ENCODE measurements at regions not wholly inside any gene's neighbourhood (a gene's known extent, or its start where the extent isn't known, plus 50 kb on each side); places are given as distances from the start of the nearest gene placed in this dataset.

- H3K27ac Mint-ChIP-seq: no peak overlapping the region
- H3K4me3 Mint-ChIP-seq: no peak overlapping the region
- no peaks in the 10 kb centered on the region for H3K36me3 Mint-ChIP-seq (ENCODE audit: low read depth)
- DNase-seq: no peak
- H3K4me1 Mint-ChIP-seq (ENCODE audit: low read depth): no peaks in the 10 kb centered on the region
- H3K27me3 Mint-ChIP-seq: no peaks in the 10 kb centered on the region
- Histone ChIP-seq H3K36me3 (ENCODE audit: insufficient read depth, low read length) (no peaks in the 10 kb centered on the region), H3K4me3 (ENCODE audit: low read length) (no peak overlapping the region), H3K9me3 (ENCODE audit: control insufficient read depth in 1 of 2, insufficient read depth in 1 of 2, low read length in 2 of 2) (no peaks in the 10 kb centered on the region), H3K27ac (ENCODE audit: low read depth in 1 of 2, low read length in 2 of 2) (no peak overlapping the region), H3K27me3 (ENCODE audit: control insufficient read depth in 1 of 2, insufficient read depth in 2 of 2, low read length in 2 of 2) (no peaks in the 10 kb centered on the region), H3K4me1 (ENCODE audit: insufficient read depth, low read length) (no peaks in the 10 kb centered on the region)
- intact Hi-C loops (cut with DNase I, micrococcal nuclease): loop anchor here in 1 of 2 experiments (5.0 kb wide), 1 partner anchor 568 kb away; no protein-coding TSS in a partner anchor
- ATAC-seq (ENCODE audit: poor library complexity): no peak
- TF ChIP-seq CTCF (IDR thresholded peaks at IDR 0.05): no peak
- no peaks in the 10 kb centered on the region for H3K9me3 Mint-ChIP-seq
- ChIA-PET CTCF (no interaction called here), POLR2A (no interaction called here)
These were observed 145.6 kb upstream of the GPC1 start for GRCh38 chr2:240289701-240290431.

- Mint-ChIP-seq H3K27ac (no peak overlapping the region), H3K4me3 (no peak overlapping the region), H3K4me1 (ENCODE audit: low read depth) (no peaks in the 10 kb centered on the region), H3K9me3 (no peaks in the 10 kb centered on the region), H3K36me3 (ENCODE audit: low read depth) (no peaks in the 10 kb centered on the region), H3K27me3 (no peaks in the 10 kb centered on the region)
- no peak for TF ChIP-seq CTCF (IDR thresholded peaks at IDR 0.05)
- intact Hi-C loops (cut with DNase I, micrococcal nuclease): no loop called here
- ATAC-seq (ENCODE audit: poor library complexity) (no peak), DNase-seq (no peak)
- Histone ChIP-seq H3K27me3 (ENCODE audit: control insufficient read depth in 1 of 2, insufficient read depth in 2 of 2, low read length in 2 of 2) (no peaks in the 10 kb centered on the region), H3K36me3 (ENCODE audit: insufficient read depth, low read length) (no peaks in the 10 kb centered on the region), H3K4me1 (ENCODE audit: insufficient read depth, low read length) (no peaks in the 10 kb centered on the region), H3K4me3 (ENCODE audit: low read length) (no peak overlapping the region), H3K9me3 (ENCODE audit: control insufficient read depth in 1 of 2, insufficient read depth in 1 of 2, low read length in 2 of 2) (no peaks in the 10 kb centered on the region), H3K27ac (ENCODE audit: low read depth in 1 of 2, low read length in 2 of 2) (no peak overlapping the region)
- ChIA-PET CTCF (no interaction called here), POLR2A (no interaction called here)
These were observed 144.8 kb upstream of the GPC1 start for GRCh38 chr2:240290432-240291336.

- Histone ChIP-seq H3K36me3 (ENCODE audit: insufficient read depth, low read length) (no peaks in the 10 kb centered on the region), H3K27me3 (ENCODE audit: control insufficient read depth in 1 of 2, insufficient read depth in 2 of 2, low read length in 2 of 2) (no peaks in the 10 kb centered on the region), H3K4me1 (ENCODE audit: insufficient read depth, low read length) (no peaks in the 10 kb centered on the region), H3K4me3 (ENCODE audit: low read length) (no peak overlapping the region), H3K9me3 (ENCODE audit: control insufficient read depth in 1 of 2, insufficient read depth in 1 of 2, low read length in 2 of 2) (no peaks in the 10 kb centered on the region), H3K27ac (ENCODE audit: low read depth in 1 of 2, low read length in 2 of 2) (no peak overlapping the region)
- ChIA-PET CTCF (no interaction called here), POLR2A (no interaction called here)
- no peaks in the 10 kb centered on the region for H3K9me3 Mint-ChIP-seq
- no peaks in the 10 kb centered on the region for H3K4me1 Mint-ChIP-seq (ENCODE audit: low read depth)
- no peaks in the 10 kb centered on the region for H3K36me3 Mint-ChIP-seq (ENCODE audit: low read depth)
- intact Hi-C loops (cut with DNase I, micrococcal nuclease): no loop called here
- H3K4me3 Mint-ChIP-seq: no peak overlapping the region
- no peak overlapping the region for H3K27ac Mint-ChIP-seq
- ATAC-seq (ENCODE audit: poor library complexity) (no peak), DNase-seq (no peak)
- TF ChIP-seq CTCF (IDR thresholded peaks at IDR 0.05): no peak
- H3K27me3 Mint-ChIP-seq: no peaks in the 10 kb centered on the region
These were observed 144.0 kb upstream of the GPC1 start for GRCh38 chr2:240291337-240292034.

Data from CD4-positive, alpha-beta T cell (primary cell).